Progenitor cell of endocrine pancreas (in vitro differentiated cells): ENCODE measurements at regions not wholly inside any gene's neighbourhood (a gene's known extent, or its start where the extent isn't known, plus 50 kb on each side); places are given as distances from the start of the nearest gene placed in this dataset.

Experiments
- DNase-seq: peaks from one replicate; pipeline ENCODE4 v3.0.0; 2021; ENCODE audit warnings: low spot score; ENCODE audit not compliant: unreplicated experiment
- H3K27ac Mint-ChIP-seq: 2 replicates; pipeline ENCODE4 v1.8.0; 2021; ENCODE audit warnings: mild to moderate bottlenecking, moderate library complexity, mixed read lengths
- H3K27me3 Mint-ChIP-seq: 2 replicates; pipeline ENCODE4 v1.8.0; 2021; ENCODE audit warnings: mixed read lengths
- H3K36me3 Mint-ChIP-seq: 2 replicates; pipeline ENCODE4 v1.8.0; 2022; ENCODE audit warnings: mixed read lengths; ENCODE audit not compliant: insufficient read depth
- H3K4me1 Mint-ChIP-seq: 2 replicates; pipeline ENCODE4 v1.8.0; 2021; ENCODE audit warnings: low read depth, mixed read lengths
- H3K4me3 Mint-ChIP-seq: 2 replicates; pipeline ENCODE4 v1.8.0; 2021; ENCODE audit warnings: low read depth, mild to moderate bottlenecking, moderate library complexity, mixed read lengths
- H3K9me3 Mint-ChIP-seq: 2 replicates; pipeline ENCODE4 v1.8.0; 2021; ENCODE audit warnings: low read depth, mixed read lengths
- CTCF ChIP-seq: fragments of 200-600 bp; sonication (generic); IDR thresholded peaks from one replicate; pipeline ENCODE4 v1.5.0; 2021; ENCODE audit warnings: antibody characterized with exemption, mild to moderate bottlenecking; ENCODE audit not compliant: unreplicated experiment

GRCh38 chr18:43635397-43635796 lies 358.1 kb upstream of the SYT4 start:
- DNase-seq, result no peak
- H3K9me3 Mint-ChIP-seq, result peaks cover 5% of the 10 kb centered on the region
- no peak for TF ChIP-seq CTCF
- H3K36me3 Mint-ChIP-seq, result no peaks in the 10 kb centered on the region
- no peak overlapping the region for H3K27ac Mint-ChIP-seq
- H3K4me3 Mint-ChIP-seq, result no peak overlapping the region
- H3K27me3 Mint-ChIP-seq, result no peaks in the 10 kb centered on the region
- peaks cover 6% of the 10 kb centered on the region for H3K4me1 Mint-ChIP-seq

- H3K4me1 Mint-ChIP-seq, result no peaks in the 10 kb centered on the region
- H3K9me3 Mint-ChIP-seq, result peaks cover 13% of the 10 kb centered on the region
- no peak for DNase-seq
- no peak overlapping the region for H3K27ac Mint-ChIP-seq
- no peak for TF ChIP-seq CTCF
- H3K36me3 Mint-ChIP-seq, result no peaks in the 10 kb centered on the region
- H3K4me3 Mint-ChIP-seq, result no peak overlapping the region
- H3K27me3 Mint-ChIP-seq, result no peaks in the 10 kb centered on the region
Observed at GRCh38 chr18:43642727-43643330, 365.5 kb upstream of the SYT4 start.

- Mint-ChIP-seq H3K4me3 (no peak overlapping the region), H3K27ac (no peak overlapping the region), H3K9me3 (peaks cover 13% of the 10 kb centered on the region), H3K27me3 (no peaks in the 10 kb centered on the region), H3K4me1 (peaks cover 4% of the 10 kb centered on the region), H3K36me3 (no peaks in the 10 kb centered on the region)
- no peak for DNase-seq
- TF ChIP-seq CTCF, result no peak
Observed at GRCh38 chr18:43648002-43648401, 370.7 kb upstream of the SYT4 start.

- Mint-ChIP-seq H3K27me3 (no peaks in the 10 kb centered on the region), H3K4me3 (no peak overlapping the region), H3K27ac (no peak overlapping the region), H3K36me3 (no peaks in the 10 kb centered on the region), H3K9me3 (peaks cover 14% of the 10 kb centered on the region), H3K4me1 (peaks cover 4% of the 10 kb centered on the region)
- DNase-seq, result no peak
- no peak for TF ChIP-seq CTCF
Observed at GRCh38 chr18:43649649-43650357, 372.5 kb upstream of the SYT4 start.

- no peak for TF ChIP-seq CTCF
- no peak for DNase-seq
- H3K9me3 Mint-ChIP-seq, result peaks cover 14% of the 10 kb centered on the region
- H3K27me3 Mint-ChIP-seq, result no peaks in the 10 kb centered on the region
- no peak overlapping the region for H3K4me3 Mint-ChIP-seq
- no peaks in the 10 kb centered on the region for H3K36me3 Mint-ChIP-seq
- H3K4me1 Mint-ChIP-seq, result peaks cover 4% of the 10 kb centered on the region
- H3K27ac Mint-ChIP-seq, result no peak overlapping the region
Observed at GRCh38 chr18:43650426-43650825, 373.1 kb upstream of the SYT4 start.
